NCI-H1436 treated with DMSO at 0.1 percent for 48 hours (cell line): ENCODE measurements at regions not wholly inside any gene's neighbourhood (a gene's known extent, or its start where the extent isn't known, plus 50 kb on each side); places are given as distances from the start of the nearest gene placed in this dataset.
"Not testable (repeated sequence)": the region's sequence is repeated elsewhere in the genome, so short reads cannot be mapped to it uniquely, and the experiment has no call there.

Source experiments
- DNase-seq: peaks from one replicate; lab custom pipeline; 2025; lab: John Stamatoyannopoulos, UW

DNA sequence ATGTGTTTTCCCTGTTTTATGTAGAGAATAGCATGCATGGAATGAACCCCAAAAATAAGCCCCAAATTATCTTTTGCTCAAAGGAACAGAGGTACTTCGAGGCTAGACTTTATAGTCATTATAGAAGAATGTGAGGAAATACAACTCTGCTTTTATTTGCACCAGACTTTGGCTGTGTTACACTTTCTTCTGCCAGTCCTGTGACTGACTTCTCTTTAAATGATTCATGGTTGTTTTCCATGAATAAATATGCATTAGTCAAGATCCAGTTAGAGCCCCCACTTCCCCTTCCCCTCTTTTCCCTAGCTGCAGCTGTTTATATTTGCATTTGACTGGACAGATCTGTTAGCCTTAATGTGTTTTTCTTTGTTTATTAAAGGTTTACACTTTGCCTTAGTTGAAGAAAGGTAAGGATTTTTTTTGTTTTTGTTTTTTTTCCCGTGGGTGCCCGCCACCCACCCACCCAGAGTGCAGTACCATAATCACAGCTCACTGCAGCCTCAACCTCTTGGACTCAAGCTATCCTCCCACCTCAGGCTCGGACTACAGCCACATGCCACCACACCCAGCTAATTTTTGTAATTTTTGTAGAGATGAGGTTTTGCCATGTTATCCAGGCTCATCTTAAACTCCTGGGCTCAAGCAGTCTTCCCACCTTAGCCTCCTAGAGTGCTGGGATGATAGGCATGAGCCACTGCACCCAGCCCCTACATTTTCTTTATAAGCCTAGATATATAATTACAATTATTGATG is 152.6 kb downstream of the CYB561 start:
- no peak for DNase-seq

DNA sequence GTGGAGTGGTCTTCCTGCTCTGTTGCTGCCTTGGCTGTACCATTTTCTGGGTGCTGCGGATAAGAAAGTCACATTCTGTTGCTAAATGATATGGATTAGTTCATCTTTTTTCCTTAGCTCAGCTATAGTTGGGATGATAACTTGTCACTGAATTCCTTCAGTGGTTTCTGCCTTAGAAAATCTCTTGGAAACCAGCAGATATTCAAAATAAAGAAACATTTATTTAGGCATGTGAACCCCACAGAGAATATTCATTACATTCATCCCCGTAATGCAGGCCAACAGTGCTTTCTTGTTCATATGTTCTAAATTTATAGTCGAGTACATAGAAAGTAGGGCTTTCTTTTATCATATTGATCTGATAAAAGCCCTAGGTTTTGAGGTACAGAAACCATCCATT is 151.3 kb downstream of the CYB561 start:
- no peak for DNase-seq

DNA sequence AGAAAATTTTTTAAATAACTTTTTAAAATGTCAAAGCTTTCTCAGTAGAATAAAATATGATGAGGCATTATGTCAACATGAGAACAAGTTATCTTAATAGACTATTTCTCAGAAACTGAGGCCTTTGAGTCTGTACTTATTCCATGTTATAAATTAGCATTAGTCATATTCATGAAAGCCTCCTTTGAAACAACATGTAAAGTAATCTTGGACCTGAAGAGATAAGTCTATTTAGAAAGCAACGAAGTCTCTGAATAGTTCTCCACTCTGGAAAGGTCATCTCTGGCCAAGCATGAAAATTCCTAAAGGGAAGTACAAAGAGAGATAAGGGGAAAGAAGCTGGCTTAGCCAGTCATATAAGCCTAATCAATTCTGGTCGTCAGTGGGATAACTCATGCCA is 150.8 kb downstream of the CYB561 start:
- no peak for DNase-seq

DNA sequence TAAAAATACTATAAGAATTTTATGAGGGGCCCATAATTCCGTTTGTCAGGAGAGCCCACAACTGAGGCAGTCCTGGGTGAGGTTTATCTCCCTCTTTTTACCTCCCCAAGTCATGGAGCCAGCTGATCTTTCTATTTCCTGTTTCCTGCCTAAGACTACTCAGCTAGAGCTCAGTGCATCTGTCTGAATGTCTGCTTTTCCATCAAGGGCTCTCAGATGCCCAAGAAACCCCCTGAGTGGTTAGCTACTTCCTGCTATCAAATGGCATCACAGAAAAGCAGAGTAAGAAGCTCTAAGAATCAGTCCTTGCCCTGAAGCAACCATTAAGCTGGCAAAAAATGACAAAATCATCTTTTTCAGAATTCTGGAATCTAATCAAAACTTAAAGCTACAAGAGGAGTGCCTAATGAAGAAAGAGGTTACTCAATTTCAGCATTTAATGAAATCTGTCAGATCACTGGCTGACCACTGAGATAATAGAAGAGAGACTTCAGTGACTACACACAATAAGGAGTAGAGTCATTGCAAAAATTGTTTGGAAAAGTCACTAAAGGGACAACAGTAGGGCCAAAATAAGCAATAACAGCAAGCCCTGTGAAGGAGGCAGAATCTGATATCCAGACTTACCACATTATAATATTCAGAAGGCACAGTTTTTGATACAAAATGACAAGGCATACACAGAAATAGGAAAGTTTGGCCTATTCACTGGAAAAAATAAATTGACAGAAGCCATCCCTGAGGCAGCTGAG is 150.1 kb downstream of the CYB561 start:
- DNase-seq: no peak

DNA sequence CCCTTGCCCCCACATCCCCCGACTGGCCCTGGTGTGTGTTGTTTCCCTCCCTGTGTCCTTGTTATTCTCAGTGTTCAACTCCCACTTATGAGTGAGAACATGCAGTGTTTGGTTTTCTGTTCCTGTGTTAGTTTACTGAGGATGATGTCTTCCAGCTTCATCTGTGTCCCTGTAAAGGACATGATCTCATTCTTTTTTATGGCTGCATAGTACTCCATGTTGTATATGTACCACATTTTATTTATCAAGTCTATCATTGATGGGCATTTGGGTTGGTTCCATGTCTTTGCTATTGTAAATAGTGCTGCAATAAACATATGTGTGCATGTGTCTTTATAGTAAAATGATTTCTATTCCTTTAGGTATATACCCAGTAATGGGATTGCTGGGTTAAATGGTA is 147.2 kb downstream of the CYB561 start:
- DNase-seq: not testable (repeated sequence)

DNA sequence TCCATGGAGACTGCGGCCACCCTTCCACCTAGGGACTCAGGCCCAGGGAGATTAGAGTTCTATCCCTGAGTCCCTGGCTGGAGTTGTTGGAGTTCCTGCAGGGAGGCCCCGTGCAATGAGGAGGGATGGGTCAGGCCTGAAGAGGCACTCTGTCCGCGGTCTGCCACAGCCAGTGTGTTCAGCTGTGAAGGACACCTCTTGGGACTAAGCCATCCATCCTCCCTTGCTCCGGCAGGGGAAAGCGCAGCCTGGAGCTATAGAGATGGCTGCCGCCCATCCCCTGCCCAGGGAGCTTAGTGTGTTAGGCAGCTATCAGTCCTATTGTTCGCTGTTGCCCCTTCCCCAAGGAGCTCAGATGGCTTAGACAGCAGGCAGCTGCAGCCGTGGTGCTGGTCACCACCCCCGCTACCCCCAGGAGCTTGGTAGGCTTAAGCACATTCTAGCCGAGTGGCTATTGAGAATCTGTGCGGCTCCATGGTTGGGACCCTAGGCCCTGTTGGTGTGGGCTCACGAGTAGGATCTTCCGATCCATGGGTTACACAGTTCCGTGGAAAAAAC is 141.3 kb downstream of the CYB561 start:
- no peak for DNase-seq

DNA sequence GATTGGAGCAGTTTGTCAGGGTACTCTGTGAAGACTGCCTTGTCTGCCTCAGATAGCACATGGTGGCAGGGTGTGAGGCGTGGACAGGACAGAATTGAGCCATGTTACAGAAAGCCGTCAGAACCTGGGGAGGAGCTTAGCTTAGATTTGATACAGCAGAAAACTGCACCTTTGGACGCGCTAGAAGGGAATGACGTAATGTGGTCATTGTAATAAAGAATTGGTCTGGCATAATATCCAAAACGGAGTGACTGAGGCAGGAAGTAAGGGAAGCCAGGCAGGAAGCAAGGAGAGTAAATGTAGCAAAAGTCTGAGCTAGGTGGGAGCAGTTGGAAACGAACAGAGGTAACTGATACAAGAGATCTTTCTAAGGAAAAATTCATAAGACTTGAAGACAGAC is 140.2 kb downstream of the CYB561 start:
- DNase-seq: no peak

DNA sequence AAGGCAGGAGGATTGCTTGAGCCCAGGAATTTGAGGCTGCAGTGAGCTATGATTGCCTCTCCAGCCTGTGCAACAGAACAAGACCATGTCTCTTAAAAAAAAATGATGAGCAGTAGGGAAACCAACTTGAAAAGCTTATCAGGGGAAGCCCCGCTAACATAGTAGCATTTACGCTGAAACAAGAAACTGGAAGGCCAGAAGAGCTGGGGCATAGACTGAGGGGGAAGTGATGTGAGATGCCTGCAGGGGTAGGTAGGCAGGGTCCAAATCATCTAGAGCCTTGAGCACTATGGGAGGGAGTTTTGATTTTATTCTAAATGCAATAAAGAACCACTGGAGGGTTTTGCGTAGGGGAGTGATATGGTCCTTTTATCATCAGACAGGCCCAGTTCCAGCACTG is 139.3 kb downstream of the CYB561 start:
- DNase-seq: no peak

DNA sequence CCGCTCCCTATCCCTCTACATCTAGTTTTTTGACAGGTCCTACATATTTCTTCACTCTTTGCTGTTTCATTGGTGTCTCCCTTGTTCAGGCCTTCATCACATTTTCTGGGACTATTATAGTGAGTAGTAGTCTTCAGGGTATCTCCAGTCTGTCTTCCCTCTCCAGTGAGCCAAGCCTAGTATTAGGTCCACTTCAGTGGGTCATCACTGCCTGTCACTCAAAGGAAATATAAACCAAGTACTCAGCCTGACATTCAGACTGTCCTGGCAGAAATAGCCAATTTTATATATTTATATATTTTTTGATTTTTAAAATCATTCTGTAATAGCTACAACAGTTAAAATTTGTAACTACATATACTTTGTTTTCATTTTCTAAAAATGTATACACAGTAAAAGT is 137.8 kb downstream of the CYB561 start:
- DNase-seq: no peak

DNA sequence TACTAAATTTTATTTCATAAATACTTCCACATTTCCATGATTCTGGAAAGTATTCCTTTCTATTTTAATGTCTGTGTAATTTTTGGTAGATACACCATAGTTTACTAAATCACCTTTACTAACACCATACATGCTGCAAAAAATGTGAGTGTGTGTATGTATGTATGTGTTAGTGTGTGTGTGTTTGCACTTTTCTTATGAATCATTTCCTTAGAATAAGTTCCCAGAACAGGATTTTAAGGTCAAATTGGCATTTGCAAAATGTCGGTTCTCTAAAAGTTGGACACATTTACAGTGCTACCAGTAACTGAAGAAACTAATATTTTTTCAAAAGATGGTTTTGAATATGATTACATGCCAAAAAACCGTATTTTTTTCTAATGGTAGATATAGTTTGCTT is 137.1 kb downstream of the CYB561 start:
- no peak for DNase-seq

DNA sequence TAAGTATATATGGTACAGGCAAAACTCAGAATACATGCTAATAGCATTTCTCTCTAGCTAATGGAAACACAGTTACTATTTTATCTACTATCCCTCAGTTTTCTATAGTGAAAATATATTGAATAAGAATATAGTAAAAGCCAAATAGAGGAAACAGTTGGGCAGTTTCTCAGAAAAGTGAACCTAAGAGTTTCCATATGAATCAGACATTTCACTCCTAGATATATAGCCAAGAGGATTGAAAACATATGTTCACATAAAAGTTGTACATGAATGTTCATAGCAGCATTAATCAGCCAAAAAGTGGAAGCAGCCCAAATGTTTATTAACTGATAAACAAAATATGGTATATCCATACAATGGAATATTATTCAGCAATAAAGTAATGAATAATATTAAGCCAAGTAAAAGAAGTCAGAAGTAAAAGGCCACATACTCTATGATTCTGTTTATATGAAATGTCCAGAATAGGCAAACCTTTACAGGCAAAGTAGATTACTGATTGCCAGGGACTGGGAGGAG is 134.6 kb downstream of the CYB561 start:
- DNase-seq: no peak

DNA sequence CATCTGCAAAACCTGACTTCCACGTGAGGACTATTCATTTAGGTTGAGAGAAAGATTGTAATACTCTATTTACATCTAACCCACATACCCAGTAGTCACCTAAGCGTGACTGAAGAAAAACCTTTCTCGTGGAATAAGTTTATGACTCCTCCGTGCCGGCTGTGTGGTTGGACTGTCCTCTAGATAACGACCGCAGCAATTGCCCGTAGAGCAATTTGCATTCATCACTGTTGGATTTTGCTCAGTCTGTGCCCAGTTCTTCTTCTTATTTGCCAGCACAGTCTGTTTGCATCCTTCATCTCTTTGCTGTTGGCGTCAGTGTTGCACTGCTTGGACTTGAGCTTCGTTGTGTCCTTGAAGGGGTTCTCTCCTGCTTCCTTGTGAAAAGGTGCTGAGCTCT is 131.3 kb downstream of the CYB561 start:
- no peak for DNase-seq

DNA sequence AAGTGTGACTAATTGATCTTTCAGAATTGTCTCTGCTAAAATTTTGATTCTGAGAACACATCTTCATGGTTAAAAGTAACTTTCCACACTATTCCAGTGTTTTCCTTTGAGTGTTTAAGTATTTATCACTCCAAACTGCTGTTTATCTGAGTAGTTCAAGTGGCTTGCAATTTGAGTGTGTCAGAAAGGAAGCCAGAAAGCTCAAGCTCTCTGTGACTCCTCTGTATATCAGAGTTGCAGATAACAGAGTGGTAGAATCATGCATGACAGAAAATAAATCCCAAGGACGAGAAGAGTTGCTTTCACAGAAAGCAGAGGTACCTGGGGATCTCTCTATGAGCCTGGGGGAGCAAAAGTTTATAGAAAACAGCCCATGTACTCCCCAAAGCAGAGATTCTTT is 130.0 kb downstream of the CYB561 start:
- DNase-seq: no peak

DNA sequence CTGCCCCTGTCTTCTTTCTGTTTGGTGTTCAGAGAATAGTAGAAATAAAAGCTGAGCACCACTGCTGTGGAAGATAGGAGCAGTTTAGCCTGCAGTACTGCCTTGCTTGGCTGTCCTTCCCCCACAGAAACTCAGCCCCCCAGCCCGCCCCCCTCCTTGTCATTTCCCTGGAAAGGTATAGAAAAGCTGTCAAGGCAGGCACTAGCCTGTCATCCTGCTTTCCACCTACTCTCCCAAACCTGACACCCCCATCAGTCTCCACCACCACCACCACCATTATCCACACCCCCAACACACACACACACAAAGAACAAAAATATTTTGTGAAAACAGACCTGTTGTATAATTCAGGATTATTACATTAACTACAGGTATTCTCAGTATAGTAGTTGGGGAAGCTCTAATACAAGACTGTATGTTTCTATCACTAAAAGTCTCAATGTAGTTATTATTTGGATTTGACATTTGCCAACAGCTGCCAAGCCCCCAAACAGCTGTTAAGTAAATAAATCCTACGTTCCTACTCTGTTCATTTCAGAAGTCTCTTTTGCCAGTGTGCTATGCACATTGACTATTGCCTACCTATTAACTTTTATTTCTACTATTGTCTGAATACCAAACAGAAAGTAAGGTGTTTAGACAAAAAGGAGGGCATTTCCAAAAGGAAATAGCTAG is 128.8 kb downstream of the CYB561 start:
- no peak for DNase-seq

DNA sequence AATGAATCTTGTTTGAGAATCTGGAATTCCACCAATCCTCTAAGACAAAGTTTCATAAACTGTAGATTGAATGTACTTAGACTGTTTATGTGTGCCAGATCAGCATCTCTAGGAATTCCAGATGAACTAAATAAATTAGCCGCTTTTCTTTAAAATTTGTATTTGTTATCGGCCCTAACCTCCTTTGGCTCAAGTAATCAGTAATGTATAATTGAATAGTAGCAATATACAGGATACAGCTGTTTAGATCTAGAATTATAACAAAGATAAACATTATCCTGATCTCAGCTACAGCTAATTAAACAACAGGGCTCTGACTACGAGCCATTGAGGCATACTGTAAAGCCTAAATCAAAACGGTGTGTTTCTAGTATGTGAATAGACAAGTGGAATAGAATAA is 120.3 kb downstream of the CYB561 start:
- DNase-seq: no peak

DNA sequence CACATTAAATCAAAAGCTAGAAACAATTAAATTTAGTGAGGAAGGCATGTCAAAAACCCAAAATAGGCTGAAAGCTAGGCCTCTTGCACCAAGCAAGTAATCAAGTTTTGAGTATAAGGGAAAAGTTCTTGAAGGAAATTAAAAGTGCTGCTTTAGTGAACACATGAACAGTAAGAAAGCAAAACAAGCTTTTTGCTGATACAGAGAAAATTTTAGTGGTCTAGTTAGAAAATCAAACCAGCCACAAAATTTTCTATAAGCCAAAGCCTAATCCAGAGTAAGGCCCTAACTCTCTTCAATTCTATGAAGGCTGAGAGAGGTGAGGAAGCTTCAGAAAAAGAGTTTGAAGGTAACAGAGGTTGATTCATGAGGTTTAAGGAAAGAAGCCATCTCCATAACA is 116.2 kb downstream of the CYB561 start:
- no peak for DNase-seq

DNA sequence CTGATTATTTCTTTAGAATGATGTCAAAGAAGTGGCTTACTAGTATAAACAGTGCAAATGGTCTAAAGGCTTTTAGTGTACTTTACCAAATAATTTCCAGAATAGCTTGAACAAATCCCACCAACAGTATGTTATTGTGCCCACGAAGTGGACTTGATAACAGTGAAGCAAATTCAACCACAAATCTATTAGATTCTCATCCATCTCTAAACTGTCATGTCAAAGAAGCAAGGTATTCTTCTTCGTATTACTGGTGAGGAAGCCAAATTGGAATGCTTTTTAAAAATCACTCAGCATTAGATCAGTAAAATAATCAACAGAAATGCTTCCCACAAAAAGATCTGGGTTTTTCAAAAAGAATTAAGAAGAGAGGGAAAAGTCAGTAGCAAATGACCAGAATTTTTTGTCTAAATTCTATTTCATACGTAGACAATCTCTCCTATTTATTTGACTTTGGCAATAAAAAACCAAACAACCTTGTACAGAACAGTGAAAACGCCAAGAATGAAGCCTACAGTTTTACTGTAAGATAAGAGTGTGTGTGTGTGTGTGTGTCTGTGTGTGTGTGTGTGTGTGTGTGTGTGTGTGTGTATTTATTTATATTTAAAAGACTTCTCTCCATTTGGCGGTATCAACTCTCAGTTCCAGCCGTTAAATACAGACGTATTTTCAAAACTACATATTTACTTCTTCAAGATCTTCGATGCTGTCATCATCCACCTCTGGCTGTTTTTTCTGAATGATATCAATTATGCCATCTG is 114.6 kb downstream of the CYB561 start:
- DNase-seq: no peak

DNA sequence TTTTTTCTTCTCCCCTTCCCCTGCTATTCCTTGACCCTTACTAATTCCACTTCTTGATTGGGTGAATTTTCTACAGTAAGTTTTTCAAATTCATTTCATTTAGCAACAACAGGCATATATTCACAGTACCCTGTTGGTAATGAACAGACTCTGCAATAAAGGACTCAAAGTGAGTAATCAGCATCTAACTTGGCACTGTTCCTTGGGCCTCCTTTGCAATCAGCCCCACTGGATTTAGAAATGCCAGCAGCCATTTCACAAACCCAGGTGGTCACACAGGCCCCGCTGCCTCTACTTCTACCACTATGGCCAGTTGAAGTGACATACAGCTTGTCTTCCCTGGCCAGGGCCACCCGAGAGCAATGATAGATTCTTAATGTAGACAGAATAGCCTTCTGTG is 113.8 kb downstream of the CYB561 start:
- DNase-seq: no peak

DNA sequence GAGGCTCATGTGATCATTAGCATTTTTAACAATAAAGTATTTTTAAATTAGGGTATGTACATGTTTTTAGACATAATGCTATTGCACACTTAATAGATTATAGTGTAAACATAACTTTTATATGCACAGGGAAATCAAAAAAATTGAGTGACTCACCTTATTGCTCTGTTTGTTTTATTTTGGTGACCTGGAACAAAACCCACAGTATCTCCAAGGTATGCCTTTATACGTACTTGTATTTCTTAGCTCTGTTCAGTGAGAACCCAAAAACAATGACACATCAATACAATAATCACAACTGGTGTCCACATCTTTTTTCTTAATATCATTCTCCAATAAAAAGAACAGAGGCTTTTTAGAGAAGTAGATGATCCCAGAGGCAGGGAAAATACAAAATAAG is 112.2 kb downstream of the CYB561 start:
- DNase-seq: no peak

DNA sequence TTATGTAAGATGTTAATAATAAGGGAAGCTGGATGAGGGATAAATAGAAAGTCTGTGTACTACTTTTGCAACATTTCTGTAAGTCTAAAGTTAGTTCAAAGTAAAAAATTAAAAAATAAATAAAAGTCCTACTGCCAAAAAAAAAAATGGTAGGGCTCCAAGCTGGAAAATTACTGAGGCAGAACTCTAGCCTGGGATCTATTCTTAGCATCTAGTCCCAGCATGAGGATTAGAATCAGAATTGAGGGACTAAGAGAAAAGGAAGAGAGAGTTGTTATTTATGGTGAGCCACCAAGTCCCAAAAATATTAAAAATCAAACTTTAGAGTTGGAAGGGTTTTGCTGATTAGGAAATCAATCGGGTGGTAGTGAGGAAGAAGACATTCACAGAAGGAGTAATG is 110.3 kb downstream of the CYB561 start:
- no peak for DNase-seq

DNA sequence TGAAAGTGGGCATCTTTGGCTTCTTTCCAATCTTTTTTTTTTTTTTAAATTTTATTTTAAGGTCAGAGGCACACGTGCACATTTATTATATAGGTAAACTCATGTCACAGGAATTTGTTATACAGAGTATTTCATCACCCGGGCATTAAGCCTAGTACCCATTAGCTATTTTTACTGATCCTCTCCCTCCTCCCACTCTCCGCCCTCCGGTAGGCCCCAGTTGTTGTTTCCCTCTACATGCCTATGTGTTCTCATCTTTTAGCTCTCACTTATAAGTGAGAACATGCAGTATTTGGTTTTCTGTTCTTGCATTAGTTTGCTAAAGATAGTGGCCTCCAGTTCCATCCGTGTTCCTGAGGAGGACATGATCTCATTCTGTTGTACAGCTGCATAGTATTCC is 108.5 kb downstream of the CYB561 start:
- no peak for DNase-seq

DNA sequence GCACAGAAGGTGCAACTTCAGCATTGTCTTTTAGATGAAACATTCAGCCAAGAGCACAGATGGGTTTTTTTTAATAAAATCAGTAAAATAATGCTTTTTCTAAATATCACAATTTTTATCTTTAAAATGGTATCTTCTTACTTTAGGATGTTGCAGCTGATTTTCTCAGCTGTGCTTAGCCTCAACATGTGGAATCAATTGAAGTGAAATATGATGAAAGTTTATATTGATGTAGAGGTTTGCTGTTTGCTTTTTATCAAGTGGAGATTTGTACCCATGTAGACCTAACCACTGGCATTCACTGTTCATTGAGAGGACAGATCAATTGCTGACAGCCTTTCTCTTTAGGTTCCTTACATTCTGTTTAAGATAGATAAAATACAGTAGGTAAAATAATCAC is 107.8 kb downstream of the CYB561 start:
- no peak for DNase-seq
